Natural killer cell (primary cell): ENCODE measurements at regions not wholly inside any gene's neighbourhood (a gene's known extent, or its start where the extent isn't known, plus 50 kb on each side); places are given as distances from the start of the nearest gene placed in this dataset.

ENCODE experiments used
- ATAC-seq, 3 donors: fragments of 150-1000 bp in 2 of 3; fragments of 200-7000 bp in 1 of 3; cut with Tn5 transposase; 1 replicate in 1 of 3; 2 replicates in 2 of 3; pipeline ENCODE4 v1.10.0; 2021; ENCODE audit warnings: mild to moderate bottlenecking in 2 of 3, moderate library complexity in 2 of 3
- DNase-seq, 2 donors: peaks; one replicate each; pipeline versions ENCODE4 v3.0.0 to v3.0.0-alpha.2; 2013 to 2021; ENCODE audit warnings: mixed read lengths in 1 of 2
- H3K27ac ChIP-seq: one replicate; pipeline ENCODE4 v1.5.1; 2013; ENCODE audit warnings: mild to moderate bottlenecking, low read length
- H3K27me3 ChIP-seq: one replicate; pipeline ENCODE4 v1.6.1; 2013; ENCODE audit warnings: low read length; ENCODE audit not compliant: control insufficient read depth, insufficient read depth
- H3K36me3 ChIP-seq: one replicate; pipeline ENCODE4 v1.6.1; 2013; ENCODE audit warnings: low read length; ENCODE audit not compliant: control insufficient read depth, insufficient read depth
- H3K4me1 ChIP-seq: one replicate; pipeline ENCODE4 v1.6.1; 2013; ENCODE audit warnings: low read length; ENCODE audit not compliant: control insufficient read depth, insufficient read depth
- H3K4me3 ChIP-seq: one replicate; pipeline ENCODE4 v1.5.1; 2013; ENCODE audit warnings: low read length
- H3K9me3 ChIP-seq: one replicate; pipeline ENCODE4 v1.6.1; 2013; ENCODE audit warnings: low read length; ENCODE audit not compliant: control insufficient read depth, insufficient read depth
- H3K27ac Mint-ChIP-seq, 2 donors: one replicate each; pipeline ENCODE4 v1.8.0; 2022; ENCODE audit warnings: mild to moderate bottlenecking in 2 of 2, mixed read lengths in 2 of 2, moderate library complexity in 1 of 2
- H3K27me3 Mint-ChIP-seq, 2 donors: one replicate each; pipeline ENCODE4 v1.8.0; 2022; ENCODE audit warnings: low read depth in 2 of 2, mixed read lengths in 2 of 2
- H3K36me3 Mint-ChIP-seq: one replicate; pipeline ENCODE4 v1.8.0; 2022; ENCODE audit warnings: mixed read lengths
- H3K4me1 Mint-ChIP-seq, 2 donors: one replicate each; pipeline ENCODE4 v1.8.0; 2022; ENCODE audit warnings: mixed read lengths in 2 of 2
- H3K4me3 Mint-ChIP-seq: one replicate; pipeline ENCODE4 v1.8.0; 2022; ENCODE audit warnings: mild to moderate bottlenecking, moderate library complexity, mixed read lengths
- H3K9me3 Mint-ChIP-seq, 2 donors: one replicate each; pipeline ENCODE4 v1.8.0; 2022; ENCODE audit warnings: mixed read lengths in 2 of 2
- WGBS: methylation state at CpG from one replicate; pipeline ENCODE4 v1.1.7; 2013; ENCODE audit warnings: missing lambda C conversion rate; ENCODE audit not compliant: insufficient coverage; 5-methylcytosine and 5-hydroxymethylcytosine counted together
- intact Hi-C: fragments of 100-400 bp; cut with micrococcal nuclease; formaldehyde crosslinking; loops from one replicate; pipeline ENCODE4 v1.14.2; 2022
- TF ChIP-seq, protein P1 (sequence below): fragments of 200-600 bp; IDR thresholded peaks from one replicate; pipeline ENCODE4 v1.8.0; 2022; ENCODE audit warnings: antibody characterized with exemption

- DNase-seq (no peak), ATAC-seq (no peak)
- Mint-ChIP-seq H3K9me3 (no peaks in the 10 kb centered on the region), H3K4me3 (no peak overlapping the region), H3K27me3 (peaks cover 0 to 3% of the 10 kb centered on the region in 2 donors), H3K27ac (no peak overlapping the region), H3K36me3 (no peaks in the 10 kb centered on the region), H3K4me1 (no peaks in the 10 kb centered on the region)
- H3K9me3 ChIP-seq, result no peaks in the 10 kb centered on the region
- intact Hi-C loops, result no loop called here
- H3K27me3 ChIP-seq, result no peaks in the 10 kb centered on the region
- WGBS, result 91% methylated on average over 6 of the region's 6 CpGs
- no peak overlapping the region for H3K27ac ChIP-seq
- TF ChIP-seq, protein P1, sequence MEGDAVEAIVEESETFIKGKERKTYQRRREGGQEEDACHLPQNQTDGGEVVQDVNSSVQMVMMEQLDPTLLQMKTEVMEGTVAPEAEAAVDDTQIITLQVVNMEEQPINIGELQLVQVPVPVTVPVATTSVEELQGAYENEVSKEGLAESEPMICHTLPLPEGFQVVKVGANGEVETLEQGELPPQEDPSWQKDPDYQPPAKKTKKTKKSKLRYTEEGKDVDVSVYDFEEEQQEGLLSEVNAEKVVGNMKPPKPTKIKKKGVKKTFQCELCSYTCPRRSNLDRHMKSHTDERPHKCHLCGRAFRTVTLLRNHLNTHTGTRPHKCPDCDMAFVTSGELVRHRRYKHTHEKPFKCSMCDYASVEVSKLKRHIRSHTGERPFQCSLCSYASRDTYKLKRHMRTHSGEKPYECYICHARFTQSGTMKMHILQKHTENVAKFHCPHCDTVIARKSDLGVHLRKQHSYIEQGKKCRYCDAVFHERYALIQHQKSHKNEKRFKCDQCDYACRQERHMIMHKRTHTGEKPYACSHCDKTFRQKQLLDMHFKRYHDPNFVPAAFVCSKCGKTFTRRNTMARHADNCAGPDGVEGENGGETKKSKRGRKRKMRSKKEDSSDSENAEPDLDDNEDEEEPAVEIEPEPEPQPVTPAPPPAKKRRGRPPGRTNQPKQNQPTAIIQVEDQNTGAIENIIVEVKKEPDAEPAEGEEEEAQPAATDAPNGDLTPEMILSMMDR, result no peak
- H3K4me3 ChIP-seq, result no peak overlapping the region
- no peaks in the 10 kb centered on the region for H3K4me1 ChIP-seq
- H3K36me3 ChIP-seq, result no peaks in the 10 kb centered on the region
These were observed 61.9 kb upstream of the BARX2 start for GRCh38 chr11:129313541-129314297.

- H3K4me1 Mint-ChIP-seq, result no peaks in the 10 kb centered on the region
- WGBS, result 92% methylated on average over 25 of the region's 25 CpGs
- H3K27me3 ChIP-seq, result no peaks in the 10 kb centered on the region
- H3K27ac Mint-ChIP-seq, result no peak overlapping the region
- peaks cover 0 to 11% of the 10 kb centered on the region in 2 donors for H3K27me3 Mint-ChIP-seq
- intact Hi-C loops, result no loop called here
- H3K4me3 ChIP-seq, result no peak overlapping the region
- ATAC-seq (no peak), DNase-seq (no peak)
- no peaks in the 10 kb centered on the region for H3K4me1 ChIP-seq
- H3K36me3 Mint-ChIP-seq, result no peaks in the 10 kb centered on the region
- TF ChIP-seq, protein P1, result no peak
- no peaks in the 10 kb centered on the region for H3K9me3 Mint-ChIP-seq
- no peaks in the 10 kb centered on the region for H3K36me3 ChIP-seq
- no peaks in the 10 kb centered on the region for H3K9me3 ChIP-seq
- no peak overlapping the region for H3K27ac ChIP-seq
- H3K4me3 Mint-ChIP-seq, result no peak overlapping the region
These were observed 62.7 kb upstream of the BARX2 start for GRCh38 chr11:129312730-129313503.

GRCh38 chr11:129308241-129308865 is 67.3 kb upstream of the BARX2 start:
- TF ChIP-seq, protein P1, result no peak
- Mint-ChIP-seq H3K36me3 (no peaks in the 10 kb centered on the region), H3K27ac (no peak overlapping the region), H3K27me3 (peaks cover 1 to 11% of the 10 kb centered on the region in 2 donors), H3K4me1 (no peaks in the 10 kb centered on the region), H3K9me3 (no peaks in the 10 kb centered on the region), H3K4me3 (no peak overlapping the region)
- intact Hi-C loops, result no loop called here
- 94% methylated on average over 8 of the region's 8 CpGs for WGBS
- no peak for DNase-seq
- Histone ChIP-seq H3K9me3 (no peaks in the 10 kb centered on the region), H3K36me3 (no peaks in the 10 kb centered on the region), H3K27ac (no peak overlapping the region), H3K4me1 (no peaks in the 10 kb centered on the region), H3K27me3 (no peaks in the 10 kb centered on the region), H3K4me3 (no peak overlapping the region)
- ATAC-seq, result no peak
